ENCODE measurements at regions not wholly inside any gene's neighbourhood (a gene's known extent, or its start where the extent isn't known, plus 50 kb on each side); places are given as distances from the start of the nearest gene placed in this dataset.

DNA sequence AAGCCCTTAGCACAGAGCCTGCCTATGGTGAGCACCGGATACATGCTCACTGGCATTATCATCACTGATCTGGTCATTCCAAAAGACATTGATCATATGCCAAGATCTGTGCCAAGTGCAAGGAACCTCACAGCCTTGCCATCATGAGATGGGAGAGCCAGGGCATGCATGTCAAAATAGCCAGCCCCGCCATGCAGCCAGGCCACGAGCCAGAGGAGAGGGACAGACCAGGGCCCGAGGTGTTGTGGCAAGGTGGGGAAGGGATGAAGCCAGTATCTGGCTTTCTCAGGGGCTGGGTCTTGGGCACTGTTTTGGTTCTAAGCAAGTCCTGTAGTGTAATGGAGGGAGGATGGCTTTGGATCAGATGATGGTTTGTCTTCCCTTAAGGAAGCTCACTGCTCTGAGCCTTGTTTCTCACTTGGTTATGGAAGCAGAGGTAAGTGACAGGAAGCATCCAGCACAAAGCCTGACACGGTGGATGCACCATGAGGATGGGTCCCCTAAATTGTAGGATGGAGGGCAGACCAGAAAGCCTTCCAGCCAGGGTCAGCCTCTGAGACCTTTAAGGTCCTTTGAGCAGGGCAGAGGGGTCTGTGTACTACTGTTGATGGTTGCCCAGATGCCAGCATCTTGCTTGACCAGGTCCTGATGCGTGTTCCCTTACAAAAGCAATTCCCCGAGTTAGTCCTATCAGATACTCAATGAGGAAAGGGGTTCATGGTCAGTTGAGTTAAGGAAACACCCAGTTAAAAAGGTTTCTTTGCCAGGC, 247.7 kb upstream of the TLE3 start:
- TF ChIP-seq, protein P1, sequence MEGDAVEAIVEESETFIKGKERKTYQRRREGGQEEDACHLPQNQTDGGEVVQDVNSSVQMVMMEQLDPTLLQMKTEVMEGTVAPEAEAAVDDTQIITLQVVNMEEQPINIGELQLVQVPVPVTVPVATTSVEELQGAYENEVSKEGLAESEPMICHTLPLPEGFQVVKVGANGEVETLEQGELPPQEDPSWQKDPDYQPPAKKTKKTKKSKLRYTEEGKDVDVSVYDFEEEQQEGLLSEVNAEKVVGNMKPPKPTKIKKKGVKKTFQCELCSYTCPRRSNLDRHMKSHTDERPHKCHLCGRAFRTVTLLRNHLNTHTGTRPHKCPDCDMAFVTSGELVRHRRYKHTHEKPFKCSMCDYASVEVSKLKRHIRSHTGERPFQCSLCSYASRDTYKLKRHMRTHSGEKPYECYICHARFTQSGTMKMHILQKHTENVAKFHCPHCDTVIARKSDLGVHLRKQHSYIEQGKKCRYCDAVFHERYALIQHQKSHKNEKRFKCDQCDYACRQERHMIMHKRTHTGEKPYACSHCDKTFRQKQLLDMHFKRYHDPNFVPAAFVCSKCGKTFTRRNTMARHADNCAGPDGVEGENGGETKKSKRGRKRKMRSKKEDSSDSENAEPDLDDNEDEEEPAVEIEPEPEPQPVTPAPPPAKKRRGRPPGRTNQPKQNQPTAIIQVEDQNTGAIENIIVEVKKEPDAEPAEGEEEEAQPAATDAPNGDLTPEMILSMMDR (IDR thresholded peaks at IDR 0.05), result no peak
- no peak for TF ChIP-seq POLR2A (IDR thresholded peaks at IDR 0.05; ENCODE audit: low read depth)
